ENCODE measurements at regions not wholly inside any gene's neighbourhood (a gene's known extent, or its start where the extent isn't known, plus 50 kb on each side); places are given as distances from the start of the nearest gene placed in this dataset.
A peak's percentile ranks its signal among the peaks of the same experiment; 100 is the strongest.

DNA sequence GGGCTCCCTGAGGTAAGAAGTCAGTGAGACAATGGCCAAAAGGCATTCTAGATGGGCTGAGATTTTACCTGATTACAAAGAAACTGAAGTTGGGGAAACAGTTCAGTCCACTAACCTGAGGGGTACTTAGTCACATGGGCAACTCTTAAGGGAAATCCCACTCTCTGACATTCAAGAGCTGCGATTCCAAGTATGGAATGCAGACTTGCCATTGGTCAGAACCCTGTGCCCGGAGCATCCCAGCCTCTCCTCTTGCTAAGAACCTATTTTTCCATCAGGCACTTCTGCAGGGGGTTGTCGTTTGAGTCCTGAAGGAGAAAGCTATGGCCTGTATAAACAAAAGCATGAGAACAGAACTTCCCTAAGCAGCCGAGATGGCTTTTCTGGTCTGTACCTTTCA lies 434.9 kb upstream of the DAB1 start (continued):
- no peak for TF ChIP-seq ARNTL (CRISPR knock-in tag; IDR thresholded peaks at IDR 0.05; ENCODE audit: borderline replicate concordance, low read depth)
- TF ChIP-seq PPARA (CRISPR knock-in tag; IDR thresholded peaks at IDR 0.05; ENCODE audit: borderline replicate concordance) = no peak

DNA sequence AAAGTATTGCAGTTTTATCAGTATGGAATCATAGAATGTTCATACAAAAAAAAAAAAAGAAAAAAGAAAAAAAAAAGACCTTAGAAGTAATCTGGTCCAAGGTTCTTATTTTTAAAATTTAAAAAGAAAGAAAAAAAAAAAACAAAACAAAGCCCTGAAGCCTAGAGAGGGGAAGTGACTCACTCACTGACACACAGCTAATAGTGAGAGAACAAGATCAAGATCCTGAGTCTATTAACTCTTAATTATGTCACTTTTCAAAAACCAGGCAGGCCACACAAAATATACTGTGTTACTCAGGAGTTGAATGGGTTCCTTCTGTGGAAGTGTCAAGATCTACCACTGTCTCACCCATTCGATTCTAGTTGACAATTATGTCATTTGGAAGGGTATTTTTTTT lies 433.9 kb upstream of the DAB1 start:
- ATAC-seq = peak; percentile 61
- TF ChIP-seq ZFP3 (CRISPR knock-in tag; IDR thresholded peaks at IDR 0.05) (no peak), ISL1 (CRISPR knock-in tag; IDR thresholded peaks at IDR 0.05) (peak; percentile 11; the same call in 1 of the 2 replicates)

GRCh38 chr1:57854436-57854835 lies 430.6 kb upstream of the DAB1 start:
- 0 out of 2 replicates have a peak, but pooled peaks have one; percentile 22 for TF ChIP-seq ISL1 (CRISPR knock-in tag; IDR thresholded peaks at IDR 0.05)
- TF ChIP-seq ZNF70 (CRISPR knock-in tag; IDR thresholded peaks at IDR 0.05) = no peak
- TF ChIP-seq, protein P1, sequence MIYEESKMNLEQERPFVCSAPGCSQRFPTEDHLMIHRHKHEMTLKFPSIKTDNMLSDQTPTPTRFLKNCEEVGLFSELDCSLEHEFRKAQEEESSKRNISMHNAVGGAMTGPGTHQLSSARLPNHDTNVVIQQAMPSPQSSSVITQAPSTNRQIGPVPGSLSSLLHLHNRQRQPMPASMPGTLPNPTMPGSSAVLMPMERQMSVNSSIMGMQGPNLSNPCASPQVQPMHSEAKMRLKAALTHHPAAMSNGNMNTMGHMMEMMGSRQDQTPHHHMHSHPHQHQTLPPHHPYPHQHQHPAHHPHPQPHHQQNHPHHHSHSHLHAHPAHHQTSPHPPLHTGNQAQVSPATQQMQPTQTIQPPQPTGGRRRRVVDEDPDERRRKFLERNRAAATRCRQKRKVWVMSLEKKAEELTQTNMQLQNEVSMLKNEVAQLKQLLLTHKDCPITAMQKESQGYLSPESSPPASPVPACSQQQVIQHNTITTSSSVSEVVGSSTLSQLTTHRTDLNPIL (CRISPR knock-in tag; IDR thresholded peaks at IDR 0.05; ENCODE audit: low read depth) = no peak
- peak; percentile 47; the same call in 2 of the 3 replicates for ATAC-seq

- peak; percentile 50 for ATAC-seq
- TF ChIP-seq, protein P2, sequence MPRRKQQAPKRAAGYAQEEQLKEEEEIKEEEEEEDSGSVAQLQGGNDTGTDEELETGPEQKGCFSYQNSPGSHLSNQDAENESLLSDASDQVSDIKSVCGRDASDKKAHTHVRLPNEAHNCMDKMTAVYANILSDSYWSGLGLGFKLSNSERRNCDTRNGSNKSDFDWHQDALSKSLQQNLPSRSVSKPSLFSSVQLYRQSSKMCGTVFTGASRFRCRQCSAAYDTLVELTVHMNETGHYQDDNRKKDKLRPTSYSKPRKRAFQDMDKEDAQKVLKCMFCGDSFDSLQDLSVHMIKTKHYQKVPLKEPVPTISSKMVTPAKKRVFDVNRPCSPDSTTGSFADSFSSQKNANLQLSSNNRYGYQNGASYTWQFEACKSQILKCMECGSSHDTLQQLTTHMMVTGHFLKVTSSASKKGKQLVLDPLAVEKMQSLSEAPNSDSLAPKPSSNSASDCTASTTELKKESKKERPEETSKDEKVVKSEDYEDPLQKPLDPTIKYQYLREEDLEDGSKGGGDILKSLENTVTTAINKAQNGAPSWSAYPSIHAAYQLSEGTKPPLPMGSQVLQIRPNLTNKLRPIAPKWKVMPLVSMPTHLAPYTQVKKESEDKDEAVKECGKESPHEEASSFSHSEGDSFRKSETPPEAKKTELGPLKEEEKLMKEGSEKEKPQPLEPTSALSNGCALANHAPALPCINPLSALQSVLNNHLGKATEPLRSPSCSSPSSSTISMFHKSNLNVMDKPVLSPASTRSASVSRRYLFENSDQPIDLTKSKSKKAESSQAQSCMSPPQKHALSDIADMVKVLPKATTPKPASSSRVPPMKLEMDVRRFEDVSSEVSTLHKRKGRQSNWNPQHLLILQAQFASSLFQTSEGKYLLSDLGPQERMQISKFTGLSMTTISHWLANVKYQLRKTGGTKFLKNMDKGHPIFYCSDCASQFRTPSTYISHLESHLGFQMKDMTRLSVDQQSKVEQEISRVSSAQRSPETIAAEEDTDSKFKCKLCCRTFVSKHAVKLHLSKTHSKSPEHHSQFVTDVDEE (CRISPR knock-in tag; IDR thresholded peaks at IDR 0.05) = no peak
- TF ChIP-seq SNAI2 (CRISPR knock-in tag; IDR thresholded peaks at IDR 0.05) (no peak), ZC3H10 (CRISPR knock-in tag; IDR thresholded peaks at IDR 0.05) (no peak), CSRNP3 (CRISPR knock-in tag; IDR thresholded peaks at IDR 0.05) (no peak), ZFP30 (CRISPR knock-in tag; IDR thresholded peaks at IDR 0.05) (no peak), ZNF565 (CRISPR knock-in tag; conservative IDR thresholded peaks at IDR 0.05; ENCODE audit: low read depth) (no peak), RARB (CRISPR knock-in tag; IDR thresholded peaks at IDR 0.05) (no peak), GLIS3 (CRISPR knock-in tag; IDR thresholded peaks at IDR 0.05) (no peak), ISL1 (CRISPR knock-in tag; IDR thresholded peaks at IDR 0.05) (no peak), PPARA (CRISPR knock-in tag; IDR thresholded peaks at IDR 0.05; ENCODE audit: borderline replicate concordance) (no peak), ZNF8 (CRISPR knock-in tag; IDR thresholded peaks at IDR 0.05) (no peak), ARNTL (CRISPR knock-in tag; IDR thresholded peaks at IDR 0.05; ENCODE audit: borderline replicate concordance, low read depth) (no peak), ZNF70 (CRISPR knock-in tag; IDR thresholded peaks at IDR 0.05) (no peak), TCF4 (CRISPR knock-in tag; IDR thresholded peaks at IDR 0.05; ENCODE audit: borderline replicate concordance) (no peak), BACH2 (CRISPR knock-in tag; IDR thresholded peaks at IDR 0.05; ENCODE audit: borderline replicate concordance) (no peak), TOX (CRISPR knock-in tag; IDR thresholded peaks at IDR 0.05; ENCODE audit: borderline replicate concordance) (no peak)
- TF ChIP-seq, protein P1 (CRISPR knock-in tag; IDR thresholded peaks at IDR 0.05; ENCODE audit: low read depth) = no peak
- TF ChIP-seq, protein P3, sequence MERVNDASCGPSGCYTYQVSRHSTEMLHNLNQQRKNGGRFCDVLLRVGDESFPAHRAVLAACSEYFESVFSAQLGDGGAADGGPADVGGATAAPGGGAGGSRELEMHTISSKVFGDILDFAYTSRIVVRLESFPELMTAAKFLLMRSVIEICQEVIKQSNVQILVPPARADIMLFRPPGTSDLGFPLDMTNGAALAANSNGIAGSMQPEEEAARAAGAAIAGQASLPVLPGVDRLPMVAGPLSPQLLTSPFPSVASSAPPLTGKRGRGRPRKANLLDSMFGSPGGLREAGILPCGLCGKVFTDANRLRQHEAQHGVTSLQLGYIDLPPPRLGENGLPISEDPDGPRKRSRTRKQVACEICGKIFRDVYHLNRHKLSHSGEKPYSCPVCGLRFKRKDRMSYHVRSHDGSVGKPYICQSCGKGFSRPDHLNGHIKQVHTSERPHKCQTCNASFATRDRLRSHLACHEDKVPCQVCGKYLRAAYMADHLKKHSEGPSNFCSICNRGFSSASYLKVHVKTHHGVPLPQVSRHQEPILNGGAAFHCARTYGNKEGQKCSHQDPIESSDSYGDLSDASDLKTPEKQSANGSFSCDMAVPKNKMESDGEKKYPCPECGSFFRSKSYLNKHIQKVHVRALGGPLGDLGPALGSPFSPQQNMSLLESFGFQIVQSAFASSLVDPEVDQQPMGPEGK (CRISPR knock-in tag; IDR thresholded peaks at IDR 0.05; ENCODE audit: borderline replicate concordance) = no peak
- TF ChIP-seq, protein P4, sequence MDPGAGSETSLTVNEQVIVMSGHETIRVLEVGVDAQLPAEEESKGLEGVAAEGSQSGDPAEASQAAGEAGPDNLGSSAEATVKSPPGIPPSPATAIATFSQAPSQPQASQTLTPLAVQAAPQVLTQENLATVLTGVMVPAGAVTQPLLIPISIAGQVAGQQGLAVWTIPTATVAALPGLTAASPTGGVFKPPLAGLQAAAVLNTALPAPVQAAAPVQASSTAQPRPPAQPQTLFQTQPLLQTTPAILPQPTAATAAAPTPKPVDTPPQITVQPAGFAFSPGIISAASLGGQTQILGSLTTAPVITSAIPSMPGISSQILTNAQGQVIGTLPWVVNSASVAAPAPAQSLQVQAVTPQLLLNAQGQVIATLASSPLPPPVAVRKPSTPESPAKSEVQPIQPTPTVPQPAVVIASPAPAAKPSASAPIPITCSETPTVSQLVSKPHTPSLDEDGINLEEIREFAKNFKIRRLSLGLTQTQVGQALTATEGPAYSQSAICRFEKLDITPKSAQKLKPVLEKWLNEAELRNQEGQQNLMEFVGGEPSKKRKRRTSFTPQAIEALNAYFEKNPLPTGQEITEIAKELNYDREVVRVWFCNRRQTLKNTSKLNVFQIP (CRISPR knock-in tag; IDR thresholded peaks at IDR 0.05; ENCODE audit: borderline replicate concordance, low read depth) = no peak
Measured at GRCh38 chr1:57850176-57850940, 426.5 kb upstream of the DAB1 start.
